Right kidney (tissue), 1 donor: ENCODE measurements at regions not wholly inside any gene's neighbourhood (a gene's known extent, or its start where the extent isn't known, plus 50 kb on each side); places are given as distances from the start of the nearest gene placed in this dataset.
"Not testable (repeated sequence)": the region's sequence is repeated elsewhere in the genome, so short reads cannot be mapped to it uniquely, and the experiment has no call there.

Experiments used
- DNase-seq: peaks from one replicate; pipeline ENCODE4 v3.0.0-alpha.2; 2016

DNA sequence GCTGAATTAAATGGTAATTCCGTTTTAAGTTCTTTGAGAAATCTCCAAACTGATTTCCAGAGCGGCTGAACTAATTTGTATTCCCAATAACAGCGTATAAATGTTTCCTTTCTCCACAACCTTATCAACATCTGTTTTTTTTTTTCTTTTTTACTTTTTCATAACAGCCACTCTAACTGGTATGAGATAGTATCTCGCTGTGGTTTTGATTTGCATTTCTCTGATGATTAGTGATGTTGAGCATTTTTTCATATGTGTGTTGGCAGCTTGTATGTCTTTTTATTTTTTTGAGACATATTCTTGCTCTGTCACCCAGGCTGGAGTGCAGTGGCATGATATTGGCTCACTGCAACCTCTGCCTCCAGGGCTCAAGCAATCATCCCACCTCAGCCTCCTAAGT lies 2018.3 kb upstream of the ACO1 start:
- not testable (repeated sequence) for DNase-seq

DNA sequence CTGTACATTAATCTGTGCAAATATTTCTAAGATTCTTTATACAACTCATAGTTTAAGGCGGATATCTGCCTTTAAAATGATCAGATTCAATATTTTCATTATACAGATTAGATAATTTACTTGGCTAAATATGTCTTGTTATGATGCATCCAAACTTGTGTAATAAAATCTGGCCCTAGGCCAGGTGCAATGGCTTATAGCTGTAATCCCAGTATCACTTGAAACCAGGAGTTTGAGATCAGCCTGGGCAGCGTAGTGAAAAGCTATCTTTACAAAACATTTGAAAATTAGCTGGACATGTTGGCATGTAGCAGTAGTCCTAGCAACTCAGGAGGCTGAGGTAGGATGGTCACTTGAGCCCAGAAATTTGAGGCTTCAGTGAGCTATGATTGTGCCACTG lies 2002.2 kb upstream of the ACO1 start:
- no peak for DNase-seq

DNA sequence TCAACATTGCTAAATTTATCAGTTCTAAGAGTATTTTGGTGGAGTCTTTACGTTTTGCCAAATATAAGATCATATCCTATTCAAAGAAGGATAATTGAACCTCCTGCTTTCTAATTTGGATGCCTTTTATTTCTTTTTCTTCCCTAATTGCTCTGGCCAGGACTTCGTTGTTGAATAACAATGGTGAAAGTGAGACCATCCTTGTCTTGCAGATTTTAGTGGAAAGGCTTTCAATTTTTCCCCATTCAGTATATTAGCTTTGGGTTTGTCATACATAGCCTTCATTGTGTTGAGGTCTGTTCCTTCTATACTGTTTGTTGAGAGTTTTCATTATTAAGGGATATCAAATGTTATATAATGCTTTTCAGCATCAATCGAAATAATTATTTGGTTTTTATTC lies 1974.2 kb upstream of the ACO1 start:
- no peak for DNase-seq

DNA sequence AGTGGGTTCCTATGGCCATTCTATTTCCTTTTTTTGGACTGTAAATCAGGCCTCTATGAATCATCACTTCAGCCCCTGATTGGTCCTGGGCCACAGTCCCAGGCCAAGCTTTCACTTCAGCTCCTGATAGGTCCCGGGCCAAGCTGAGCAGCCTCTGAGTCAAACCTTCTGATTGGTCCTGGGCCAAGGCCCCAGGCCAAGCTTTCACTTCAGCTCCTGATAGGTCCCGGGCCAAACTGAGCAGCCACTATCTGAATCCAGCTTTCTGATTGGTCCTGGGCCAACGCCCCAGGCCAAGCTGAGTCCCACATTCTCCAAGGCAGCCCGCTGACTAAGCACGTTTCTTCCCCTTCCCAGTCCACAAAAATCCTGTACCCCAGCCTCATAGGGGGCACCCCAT lies 1972.9 kb upstream of the ACO1 start:
- DNase-seq = no peak

DNA sequence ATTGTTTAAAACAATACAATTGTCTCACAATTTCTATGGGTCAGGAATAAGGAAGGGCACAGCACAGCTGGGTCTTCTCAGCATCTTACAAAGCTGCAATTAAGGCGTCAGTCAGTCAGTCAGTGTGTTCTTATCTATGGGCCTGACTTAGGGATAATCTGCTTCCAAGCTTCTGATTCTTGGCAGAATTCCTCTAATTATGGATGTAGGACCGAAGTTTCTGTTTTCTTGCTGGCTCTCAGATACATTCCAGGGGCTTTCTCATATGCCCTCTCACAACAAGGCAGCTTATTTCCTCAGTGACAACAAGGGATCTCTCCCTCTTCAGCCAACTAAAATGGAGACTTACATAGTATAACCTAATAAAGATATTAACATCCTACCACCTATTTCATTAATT lies 1925.3 kb upstream of the ACO1 start:
- DNase-seq = no peak

DNA sequence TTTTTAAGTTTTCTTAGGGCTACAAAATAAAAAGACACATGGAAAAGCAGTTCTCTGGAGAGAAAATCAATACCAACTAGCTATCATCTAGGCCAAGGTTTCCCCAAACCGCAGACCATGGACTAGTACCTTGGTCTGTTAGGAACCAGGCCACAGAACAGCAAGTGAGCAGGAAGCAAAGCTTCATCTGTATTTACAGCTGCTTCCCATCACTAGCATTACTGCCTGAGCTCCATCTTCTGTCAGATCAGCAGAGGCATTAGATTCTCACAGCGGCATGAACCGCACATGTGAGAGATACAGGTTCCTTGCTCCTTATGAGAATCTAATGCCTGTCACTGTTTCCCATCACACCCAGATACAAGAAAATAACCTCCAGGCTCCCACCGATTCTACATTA lies 1907.6 kb upstream of the ACO1 start:
- no peak for DNase-seq

DNA sequence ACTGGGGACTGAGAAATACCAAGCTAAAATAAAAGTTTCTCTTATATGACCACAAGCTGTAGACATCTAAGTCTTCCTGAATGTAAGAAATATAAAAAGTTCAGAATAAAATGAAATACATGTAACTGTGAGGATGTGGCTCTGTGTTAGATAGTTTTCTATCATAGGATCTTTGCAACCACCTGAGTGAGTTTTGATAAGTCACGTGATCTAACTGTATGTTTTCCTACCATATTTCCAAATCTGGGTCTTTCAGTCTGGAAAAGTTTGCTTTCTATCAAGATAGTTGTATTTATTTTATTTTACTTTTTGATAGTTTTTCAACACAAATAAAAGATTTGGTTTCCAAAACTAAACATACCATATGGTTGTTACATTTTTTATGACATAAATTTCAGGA lies 1905.8 kb upstream of the ACO1 start:
- no peak for DNase-seq

DNA sequence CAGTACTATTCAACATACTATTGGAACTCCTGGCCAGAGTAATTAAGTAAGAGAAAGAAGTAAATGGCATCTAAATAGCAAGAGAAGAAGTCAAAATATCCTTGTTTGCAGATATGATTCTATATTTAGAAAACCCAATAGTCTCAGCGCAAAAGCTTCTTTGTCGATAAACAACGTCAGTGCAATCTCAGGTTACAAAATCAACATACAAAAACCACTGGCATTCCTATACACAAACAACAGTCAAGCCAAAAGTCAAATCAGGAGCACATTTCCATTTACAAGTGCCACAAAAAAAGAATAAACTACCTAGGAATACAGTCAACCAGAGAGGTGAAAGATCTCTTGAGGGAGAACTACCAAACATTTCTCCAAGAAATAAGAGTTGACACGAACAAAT lies 1901.9 kb upstream of the ACO1 start:
- DNase-seq = no peak

DNA sequence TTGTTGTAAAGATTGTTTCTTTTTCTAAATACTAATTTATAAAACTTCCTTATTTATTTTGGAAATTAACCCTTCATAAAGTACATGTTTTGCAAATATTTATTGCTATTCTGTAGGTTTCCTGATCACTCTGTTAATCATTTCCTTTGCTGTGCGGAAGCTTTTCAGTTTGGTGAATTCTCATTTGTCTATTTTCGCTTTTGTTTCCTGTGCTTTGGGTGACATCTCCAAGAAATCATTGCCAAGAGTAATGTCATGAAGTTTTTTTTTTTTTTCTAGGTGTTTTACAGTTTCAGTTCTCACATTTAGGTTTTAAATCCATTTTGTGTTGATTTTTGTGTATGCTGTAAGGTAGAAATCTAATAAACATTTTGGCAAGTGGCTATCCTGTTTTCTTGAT lies 1899.8 kb upstream of the ACO1 start:
- no peak for DNase-seq

DNA sequence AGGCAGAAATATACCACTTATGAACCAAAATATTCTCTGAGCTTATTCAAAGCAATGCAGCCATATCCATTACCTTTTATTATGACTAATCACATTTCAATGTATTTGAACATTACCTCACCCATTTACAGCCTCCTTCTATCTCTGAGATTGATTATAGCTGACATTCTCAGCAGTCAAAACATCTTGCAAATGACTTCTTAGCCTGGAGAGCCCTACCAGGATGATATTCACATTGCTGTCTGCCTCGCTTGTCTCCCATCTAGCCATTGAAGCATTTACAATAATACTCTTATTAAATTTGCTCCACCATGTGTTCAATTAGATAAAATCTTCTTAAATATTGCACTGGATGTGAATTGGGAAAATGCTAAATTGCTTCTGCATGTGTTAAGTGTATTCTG lies 1879.9 kb upstream of the ACO1 start:
- DNase-seq = no peak

DNA sequence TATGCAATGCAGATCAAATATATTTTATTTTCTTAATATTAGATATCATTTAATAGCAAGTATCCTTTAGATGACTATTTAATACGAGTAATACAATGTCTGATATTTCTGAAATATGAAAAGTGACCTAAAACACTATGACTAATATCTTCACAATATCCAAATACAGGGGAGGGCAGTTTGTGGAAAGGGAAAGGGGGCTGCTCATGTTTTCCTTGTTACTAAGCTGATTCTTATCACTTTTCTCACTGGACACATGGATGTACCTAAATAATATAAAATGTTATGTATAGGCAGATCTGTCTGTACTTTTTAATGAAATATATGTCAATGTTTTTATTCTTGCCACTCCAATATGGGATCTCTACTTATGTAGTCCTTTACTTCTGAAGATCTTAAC lies 1879.1 kb upstream of the ACO1 start:
- no peak for DNase-seq

DNA sequence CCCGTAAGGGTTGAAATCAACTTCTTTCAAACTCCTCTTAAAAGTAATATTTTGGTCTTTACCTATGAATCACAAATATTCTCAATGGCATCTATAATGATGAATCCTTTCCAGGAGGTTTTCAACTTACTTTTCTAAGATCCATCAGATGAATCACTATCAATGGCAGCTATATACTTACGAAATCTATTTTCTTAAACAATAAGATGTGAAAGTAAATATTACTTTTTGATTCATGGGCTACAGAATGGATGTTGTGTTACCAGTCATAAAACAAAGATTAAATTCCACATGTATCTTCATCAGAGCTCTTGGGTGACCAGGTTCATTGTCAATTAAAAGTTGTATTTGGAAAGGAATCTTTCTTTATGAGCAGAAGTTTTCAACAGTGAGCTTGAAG lies 1877.7 kb upstream of the ACO1 start:
- DNase-seq = no peak

DNA sequence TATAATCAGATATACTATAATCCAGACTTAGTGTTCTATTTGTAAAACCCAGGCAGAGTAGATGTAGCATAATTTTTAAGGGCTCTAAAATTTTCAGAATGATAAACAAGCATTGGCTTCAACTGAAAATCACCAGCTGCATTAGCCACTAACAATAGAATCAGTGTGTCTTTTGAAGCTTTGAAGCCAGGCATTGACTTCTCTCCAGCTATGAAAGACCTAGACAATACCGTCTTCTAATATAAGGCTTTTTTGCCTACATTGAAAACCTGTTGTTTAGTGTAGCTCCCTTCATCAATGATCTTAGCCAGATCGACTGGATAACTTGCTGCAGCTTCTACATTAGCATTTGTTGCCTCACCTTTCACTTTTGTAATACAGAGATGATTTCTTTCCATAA lies 1877.3 kb upstream of the ACO1 start:
- DNase-seq = no peak

DNA sequence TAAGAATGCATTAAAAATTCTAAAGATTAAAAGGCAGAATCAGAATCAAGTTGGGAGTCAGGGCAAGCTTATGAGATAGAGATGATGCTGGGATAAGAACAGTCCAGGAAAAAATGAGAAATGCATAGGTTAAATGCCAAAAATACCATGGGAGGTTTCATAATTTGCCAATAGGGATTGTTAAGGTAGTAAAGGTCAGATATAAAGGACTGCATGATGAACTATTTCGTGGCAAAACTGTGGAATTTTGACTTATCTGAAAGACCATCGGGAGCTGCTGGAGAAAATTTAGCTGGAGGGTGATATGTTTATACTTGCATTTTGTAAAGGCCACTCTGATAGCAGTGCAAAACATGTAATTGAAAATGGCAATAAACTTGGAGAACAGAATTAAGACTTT lies 1872.8 kb upstream of the ACO1 start:
- no peak for DNase-seq

DNA sequence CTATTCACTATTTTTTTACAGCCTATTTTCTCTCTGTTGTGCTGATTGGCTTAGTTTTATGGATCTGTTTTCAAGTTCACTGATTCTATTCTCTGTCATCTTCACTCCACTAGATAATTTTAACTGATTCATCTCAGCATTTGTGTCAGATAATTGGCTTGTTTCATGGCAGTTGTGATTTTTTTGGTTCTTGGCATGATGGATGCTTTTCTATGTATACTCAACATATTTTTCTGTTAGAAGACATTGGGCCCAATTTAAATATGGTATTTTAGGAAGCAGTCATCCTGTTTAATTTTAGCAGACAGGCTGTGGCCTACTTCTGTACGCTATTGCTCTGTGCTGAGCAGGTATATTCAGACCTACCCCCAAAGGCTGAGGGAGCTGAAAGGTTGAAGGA lies 1865.3 kb upstream of the ACO1 start:
- DNase-seq = no peak

DNA sequence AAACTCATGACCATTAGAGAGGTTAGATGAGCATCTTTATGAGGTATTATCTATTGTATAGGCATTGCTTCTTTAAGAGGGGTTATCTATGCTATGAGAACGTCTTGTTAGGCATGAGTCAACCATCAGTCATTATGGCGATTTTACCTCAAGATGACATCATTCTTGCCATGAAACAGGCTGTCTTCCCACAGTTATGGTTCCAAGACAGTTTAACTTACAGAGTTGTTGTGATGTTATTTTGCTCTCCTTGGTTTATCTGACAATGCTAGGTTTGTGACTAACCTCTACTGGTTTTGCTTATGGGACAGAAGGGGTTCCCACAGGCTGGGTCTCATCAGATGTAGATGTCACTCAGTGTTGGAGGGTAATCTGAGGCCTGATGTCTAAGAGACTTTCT lies 1864.7 kb upstream of the ACO1 start:
- no peak for DNase-seq

DNA sequence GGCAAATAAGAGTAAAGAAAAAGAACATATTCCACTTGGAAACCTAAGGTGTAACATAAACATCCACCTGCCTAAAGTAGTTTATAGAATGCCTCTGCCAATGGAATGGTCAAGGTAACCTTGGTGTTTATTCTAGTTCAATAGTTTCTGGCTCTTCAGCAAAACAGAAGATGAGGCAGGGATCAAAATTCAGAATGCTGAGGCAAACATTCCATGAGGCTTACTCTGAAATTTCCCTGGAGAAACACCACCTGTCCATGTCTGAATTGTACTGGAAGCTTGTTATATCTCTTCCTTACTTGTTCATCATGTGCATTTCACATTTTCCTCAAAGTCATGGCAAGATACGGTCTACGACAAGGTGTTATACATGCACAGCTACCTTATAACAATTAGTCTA lies 1862.4 kb upstream of the ACO1 start:
- DNase-seq = no peak

DNA sequence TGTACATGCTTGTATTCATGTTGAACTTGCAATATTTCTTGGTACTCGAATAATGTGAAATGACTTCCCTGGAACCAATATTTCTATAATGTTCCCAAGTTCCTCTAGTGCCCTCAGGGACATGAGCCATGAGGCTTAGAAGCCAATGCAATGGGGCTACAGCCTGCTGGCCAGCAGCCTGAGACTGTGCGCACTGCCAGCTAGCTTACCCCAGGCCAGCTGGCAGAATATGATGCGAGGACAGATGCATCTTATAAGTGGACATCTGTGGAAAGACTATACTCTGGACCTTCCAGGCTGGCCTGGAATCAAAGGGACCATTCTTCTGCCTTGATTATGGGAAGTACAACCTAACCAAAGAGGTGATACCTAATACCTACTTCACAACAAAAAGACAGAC lies 1862.0 kb upstream of the ACO1 start:
- no peak for DNase-seq

DNA sequence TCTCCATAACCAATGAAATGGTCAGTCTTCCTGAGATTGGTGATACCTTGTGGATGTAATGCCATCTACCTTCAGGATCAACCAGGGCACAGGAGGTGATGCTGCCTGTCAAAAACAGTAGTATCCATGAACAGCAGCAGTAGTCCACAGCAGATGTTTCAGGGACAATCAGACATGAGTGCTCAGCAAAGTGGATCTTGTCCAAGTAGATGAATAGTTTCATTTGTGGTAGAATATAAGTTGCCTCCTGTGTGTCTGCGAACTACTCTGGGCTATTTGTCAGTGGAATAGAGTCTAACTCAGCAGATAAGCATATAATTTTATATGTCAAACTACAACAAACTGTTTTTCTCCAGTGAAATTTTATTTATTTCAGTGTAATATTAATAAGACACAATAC lies 1860.1 kb upstream of the ACO1 start:
- DNase-seq = no peak

DNA sequence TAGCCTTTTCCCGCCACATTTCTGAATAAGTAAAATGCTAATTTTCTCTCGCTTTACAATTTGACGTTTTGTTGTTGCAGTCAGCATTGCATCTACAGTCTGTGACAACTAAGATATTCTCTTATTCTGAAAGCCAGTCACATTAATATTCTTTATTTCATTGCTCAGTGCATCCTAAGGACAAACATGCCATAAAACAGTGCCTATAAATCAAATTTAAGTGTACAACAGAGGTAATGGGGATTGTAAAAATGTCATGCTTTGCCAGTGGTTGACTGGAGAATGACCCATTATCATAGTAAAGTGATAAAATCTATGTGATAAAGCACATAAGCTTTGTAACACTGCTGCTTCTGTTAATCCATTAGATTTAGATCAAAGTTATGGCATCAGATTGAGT lies 1850.0 kb upstream of the ACO1 start:
- DNase-seq = no peak

DNA sequence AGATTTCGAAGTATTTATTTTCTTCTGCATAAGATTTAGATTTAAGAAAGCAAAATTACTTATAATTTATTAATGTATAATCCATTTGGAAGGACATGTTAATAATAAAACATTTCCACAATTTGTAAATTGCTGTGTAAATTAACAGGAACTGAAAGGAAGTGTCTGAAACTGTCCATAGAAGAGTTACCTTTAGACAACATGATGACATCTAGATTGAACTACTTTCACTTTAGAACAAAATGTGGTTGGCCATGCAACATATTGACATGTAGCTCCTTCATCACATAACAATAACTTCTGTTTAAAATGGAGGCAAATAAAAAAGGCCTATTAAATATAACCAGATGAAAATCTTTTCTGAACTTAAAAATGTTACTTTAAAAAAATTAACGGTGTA lies 1849.5 kb upstream of the ACO1 start:
- no peak for DNase-seq

DNA sequence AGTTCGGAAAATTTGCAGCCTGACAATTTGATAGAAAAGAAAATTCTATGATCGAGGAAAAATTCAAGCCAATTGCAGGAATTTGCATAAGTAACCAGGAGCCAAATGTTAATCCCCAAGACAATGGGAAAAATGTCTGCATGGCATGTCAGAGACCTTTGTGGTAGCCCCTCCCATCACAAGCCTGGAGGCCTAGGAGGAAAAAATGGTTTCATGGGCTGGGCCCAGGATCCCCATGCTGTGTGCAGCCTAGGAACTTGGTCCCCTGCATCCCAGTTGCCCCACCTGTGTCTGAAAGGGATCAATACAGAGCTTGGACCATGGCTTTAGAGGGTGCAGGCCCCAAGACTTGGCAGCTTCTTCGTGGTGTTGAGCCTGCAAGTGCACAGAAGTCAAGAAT lies 1847.9 kb upstream of the ACO1 start:
- DNase-seq = no peak

DNA sequence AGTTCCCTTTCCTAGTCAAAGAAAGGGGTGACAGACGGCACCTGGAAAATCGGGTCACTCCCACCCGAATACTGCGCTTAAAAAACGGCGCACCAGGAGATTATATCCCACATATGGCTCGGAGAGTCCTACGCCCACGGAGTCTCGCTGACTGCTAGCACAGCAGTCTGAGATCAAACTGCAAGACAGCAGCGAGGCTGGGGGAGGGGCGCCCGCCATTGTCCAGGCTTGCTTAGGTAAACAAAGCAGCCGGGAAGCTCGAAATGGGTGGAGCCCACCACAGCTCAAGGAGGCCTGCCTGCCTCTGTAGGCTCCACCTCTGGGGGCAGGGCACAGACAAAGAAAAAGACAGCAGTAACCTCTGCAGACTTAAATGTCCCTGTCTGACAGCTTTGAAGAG lies 1844.7 kb upstream of the ACO1 start:
- DNase-seq = not testable (repeated sequence)

DNA sequence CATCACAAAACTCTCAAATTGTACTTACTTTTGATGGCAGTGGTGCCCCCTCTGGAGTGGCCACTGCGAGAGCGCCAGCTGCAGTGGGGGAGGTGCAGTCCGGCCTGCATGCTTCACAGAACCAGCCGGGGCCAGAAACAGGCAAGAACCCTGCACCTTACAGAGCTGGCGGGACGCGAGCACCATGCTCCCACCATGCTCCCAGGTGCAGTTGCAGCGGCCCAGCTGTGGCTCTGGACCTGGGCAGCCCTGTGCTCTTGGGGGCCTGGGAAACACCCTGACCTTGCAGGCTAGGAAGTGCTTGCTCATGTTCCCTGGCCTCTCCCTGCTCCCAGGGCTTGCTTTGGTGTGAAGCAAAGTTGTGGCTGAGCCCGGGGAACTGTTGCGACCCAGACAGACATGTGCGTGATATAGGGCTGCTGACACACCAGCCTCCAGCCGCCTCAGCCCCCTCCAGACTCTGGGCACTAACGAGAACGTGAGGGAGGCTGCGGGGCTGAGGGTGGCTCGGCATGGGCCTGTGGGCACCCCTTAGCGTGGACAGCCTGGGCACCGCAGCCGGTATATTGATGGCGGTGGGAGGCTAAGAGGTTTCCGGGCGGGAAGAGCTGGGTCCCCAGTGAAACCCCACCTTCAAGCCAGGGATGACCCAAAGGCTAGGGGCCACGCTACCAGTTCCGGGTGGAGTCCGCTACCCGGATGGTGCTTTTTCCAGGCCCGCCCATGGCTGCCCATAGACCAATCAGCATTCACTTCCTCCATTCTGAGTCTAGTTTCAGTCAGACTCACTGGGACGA lies 1809.9 kb upstream of the ACO1 start:
- DNase-seq = no peak

DNA sequence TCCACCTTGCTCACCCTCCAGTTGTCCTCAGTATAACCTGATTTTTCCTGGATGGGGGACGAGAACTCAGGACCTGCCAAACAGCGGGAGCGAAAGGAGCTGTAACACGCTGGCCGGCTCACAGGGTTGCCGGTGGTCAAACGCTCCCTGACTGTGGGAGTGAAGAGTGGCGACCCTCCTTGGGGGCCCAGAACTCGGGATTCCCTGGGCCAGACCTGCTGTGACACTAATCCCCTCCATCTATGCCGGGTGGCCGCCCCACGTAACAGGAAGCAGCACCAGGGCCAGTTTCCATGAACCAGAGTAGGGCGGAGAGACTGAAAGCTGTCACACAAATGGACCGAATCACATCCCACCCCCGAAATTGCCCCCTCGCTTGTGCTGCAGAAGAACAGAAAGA lies 1809.2 kb upstream of the ACO1 start:
- no peak for DNase-seq
